OCI-LY1 (cell line): ENCODE measurements at regions not wholly inside any gene's neighbourhood (a gene's known extent, or its start where the extent isn't known, plus 50 kb on each side); places are given as distances from the start of the nearest gene placed in this dataset.

Experiments used
- EZH2 ChIP-seq: fragments of 200-600 bp; sonication (generic), shearing (Covaris generic); IDR thresholded peaks from 2 replicates; pipeline ENCODE4 v1.8.0; 2017; ENCODE audit warnings: borderline replicate concordance, mixed run types, mild to moderate bottlenecking, antibody characterized with exemption, low read length, moderate library complexity, mixed read lengths
- TF ChIP-seq, protein P1 (sequence below): fragments of 200-600 bp; sonication (generic), shearing (Covaris generic); IDR thresholded peaks from 2 replicates; pipeline ENCODE4 v1.5.1; 2017; ENCODE audit warnings: mild to moderate bottlenecking, antibody characterized with exemption, low read length, moderate library complexity, mixed read lengths

GRCh38 chr2:4981802-4982409 lies 710.3 kb upstream of the SOX11 start:
- TF ChIP-seq, protein P1, sequence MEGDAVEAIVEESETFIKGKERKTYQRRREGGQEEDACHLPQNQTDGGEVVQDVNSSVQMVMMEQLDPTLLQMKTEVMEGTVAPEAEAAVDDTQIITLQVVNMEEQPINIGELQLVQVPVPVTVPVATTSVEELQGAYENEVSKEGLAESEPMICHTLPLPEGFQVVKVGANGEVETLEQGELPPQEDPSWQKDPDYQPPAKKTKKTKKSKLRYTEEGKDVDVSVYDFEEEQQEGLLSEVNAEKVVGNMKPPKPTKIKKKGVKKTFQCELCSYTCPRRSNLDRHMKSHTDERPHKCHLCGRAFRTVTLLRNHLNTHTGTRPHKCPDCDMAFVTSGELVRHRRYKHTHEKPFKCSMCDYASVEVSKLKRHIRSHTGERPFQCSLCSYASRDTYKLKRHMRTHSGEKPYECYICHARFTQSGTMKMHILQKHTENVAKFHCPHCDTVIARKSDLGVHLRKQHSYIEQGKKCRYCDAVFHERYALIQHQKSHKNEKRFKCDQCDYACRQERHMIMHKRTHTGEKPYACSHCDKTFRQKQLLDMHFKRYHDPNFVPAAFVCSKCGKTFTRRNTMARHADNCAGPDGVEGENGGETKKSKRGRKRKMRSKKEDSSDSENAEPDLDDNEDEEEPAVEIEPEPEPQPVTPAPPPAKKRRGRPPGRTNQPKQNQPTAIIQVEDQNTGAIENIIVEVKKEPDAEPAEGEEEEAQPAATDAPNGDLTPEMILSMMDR = no peak
- no peak for TF ChIP-seq EZH2
